ENCODE measurements at regions not wholly inside any gene's neighbourhood (a gene's known extent, or its start where the extent isn't known, plus 50 kb on each side); places are given as distances from the start of the nearest gene placed in this dataset.

GRCh38 chr1:58399176-58399575 lies 147.3 kb downstream of the OMA1 start:
- ChIA-PET CTCF (interaction anchor here (1.0 kb wide), 1 partner anchor 12 kb away, joined by 3 read pairs; no protein-coding TSS in a partner anchor), POLR2A (no interaction called here)
- DNase-seq (ENCODE audit: extremely low spot score) = no peak
- no peak for TF ChIP-seq CTCF (IDR thresholded peaks at IDR 0.05; ENCODE audit: control extremely low read depth, extremely low read depth, low read depth, missing control alignments)

GRCh38 chr1:58398714-58399113 lies 147.8 kb downstream of the OMA1 start:
- ChIA-PET CTCF (no interaction called here), POLR2A (no interaction called here)

GRCh38 chr1:58397187-58397820 lies 149.2 kb downstream of the OMA1 start:
- POLR2A ChIA-PET = no interaction called here
- no peak for TF ChIP-seq CTCF (IDR thresholded peaks at IDR 0.05; ENCODE audit: control extremely low read depth, extremely low read depth, low read depth, missing control alignments)
- DNase-seq (ENCODE audit: extremely low spot score) = no peak
- CTCF ChIA-PET = no interaction called here

More at GRCh38 chr1:58398714-58399113, 147.8 kb downstream of the OMA1 start:
- no peak for TF ChIP-seq CTCF (IDR thresholded peaks at IDR 0.05; ENCODE audit: control extremely low read depth, extremely low read depth, low read depth, missing control alignments)
- no peak for DNase-seq (ENCODE audit: extremely low spot score)

GRCh38 chr1:58396150-58396549 lies 150.4 kb downstream of the OMA1 start:
- DNase-seq (ENCODE audit: extremely low spot score) = no peak
- ChIA-PET CTCF (no interaction called here), POLR2A (no interaction called here)
- TF ChIP-seq CTCF (IDR thresholded peaks at IDR 0.05; ENCODE audit: control extremely low read depth, extremely low read depth, low read depth, missing control alignments) = no peak

GRCh38 chr1:58395355-58395754 lies 151.2 kb downstream of the OMA1 start:
- ChIA-PET CTCF (no interaction called here), POLR2A (no interaction called here)
- DNase-seq (ENCODE audit: extremely low spot score) = no peak
- TF ChIP-seq CTCF (IDR thresholded peaks at IDR 0.05; ENCODE audit: control extremely low read depth, extremely low read depth, low read depth, missing control alignments) = no peak

GRCh38 chr1:58392083-58392482 lies 154.4 kb downstream of the OMA1 start:
- DNase-seq (ENCODE audit: extremely low spot score) = peak; percentile 34
- TF ChIP-seq CTCF (IDR thresholded peaks at IDR 0.05; ENCODE audit: control extremely low read depth, extremely low read depth, low read depth, missing control alignments) = no peak
- CTCF ChIA-PET = interaction anchor here (1.0 to 3.3 kb wide), 9 partner anchors 10 to 155 kb away, joined by 3 to 16 read pairs (median 3); partner anchors contain the start of gene OMA1
- POLR2A ChIA-PET = no interaction called here

Data from GM10248 (cell line).